ENCODE measurements at regions not wholly inside any gene's neighbourhood (a gene's known extent, or its start where the extent isn't known, plus 50 kb on each side); places are given as distances from the start of the nearest gene placed in this dataset.
"Not testable (repeated sequence)": the region's sequence is repeated elsewhere in the genome, so short reads cannot be mapped to it uniquely, and the experiment has no call there.

DNA sequence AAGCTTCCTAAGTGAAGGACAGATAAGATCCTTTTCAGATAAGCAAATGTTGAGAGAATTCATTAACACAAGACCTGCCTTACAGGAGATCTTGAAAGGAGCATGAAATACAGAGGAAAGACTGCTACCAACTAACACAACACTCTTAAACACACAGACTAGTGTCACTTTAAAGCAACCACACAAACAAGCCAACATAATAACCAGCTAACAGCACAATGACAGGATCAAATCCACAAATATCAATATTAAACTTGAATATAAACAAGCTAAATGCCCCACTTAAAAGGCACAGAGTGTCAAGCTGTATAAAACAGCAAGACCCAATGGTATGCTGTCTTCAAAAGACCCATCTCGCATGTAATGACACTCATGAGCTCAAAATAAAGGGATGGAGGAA lies 70.8 kb upstream of the HMGXB4 start:
- no peak for DNase-seq

DNA sequence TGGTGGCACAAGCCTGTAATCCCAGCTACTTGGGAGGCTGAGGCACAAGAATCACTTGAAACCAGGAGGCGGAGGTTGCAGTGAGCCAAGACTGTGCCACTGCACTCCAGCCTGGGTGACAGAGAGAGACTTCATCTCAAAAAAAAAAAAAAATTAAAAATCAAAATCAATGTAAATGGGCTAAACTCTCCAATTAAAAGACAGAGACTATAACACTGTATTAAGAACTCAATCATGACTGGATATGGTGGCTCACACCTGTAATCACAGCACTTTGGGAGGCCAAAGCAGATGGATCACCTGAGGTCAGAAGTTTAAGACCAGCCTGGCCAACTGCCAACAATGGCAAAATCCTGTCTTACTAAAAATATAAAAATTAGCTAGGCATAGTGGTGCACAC lies 68.4 kb upstream of the HMGXB4 start:
- not testable (repeated sequence) for DNase-seq

DNA sequence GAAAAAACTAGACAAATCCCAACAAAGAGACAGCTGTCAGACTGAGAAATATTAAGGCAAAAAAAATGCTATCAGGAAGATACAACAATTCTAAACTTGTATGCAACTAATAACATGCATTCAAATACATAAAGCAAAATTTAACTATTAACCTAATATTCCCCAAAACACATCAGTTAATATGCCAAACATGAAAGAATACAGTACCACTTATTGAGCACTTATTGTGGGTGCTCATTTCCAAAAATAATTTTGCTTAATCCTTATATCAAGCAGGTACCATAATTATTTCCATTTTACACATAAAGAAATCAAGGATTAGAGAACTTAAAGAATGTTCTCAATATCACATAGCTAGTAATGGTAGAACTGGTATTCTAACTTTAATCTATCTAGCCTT lies 67.7 kb upstream of the HMGXB4 start:
- DNase-seq, result no peak

DNA sequence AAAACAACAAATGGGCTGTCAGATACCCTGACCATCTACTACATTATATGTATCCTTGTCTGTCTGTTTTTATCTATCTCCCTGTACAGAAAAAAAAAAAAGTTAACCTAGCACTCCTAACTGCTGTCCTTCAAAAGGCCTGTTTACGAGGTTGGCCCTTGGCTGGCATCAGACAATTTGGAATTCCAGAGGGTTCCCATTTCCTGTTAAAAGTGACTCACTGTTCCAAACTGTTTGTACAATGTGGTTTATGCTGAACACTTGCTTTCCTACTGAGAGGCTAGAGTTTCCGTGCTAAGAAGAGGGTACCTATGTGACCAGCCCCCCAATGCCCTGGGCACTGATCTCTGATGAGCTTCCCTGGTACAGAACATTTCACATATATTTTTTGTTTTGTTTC lies 65.9 kb upstream of the HMGXB4 start:
- no peak for DNase-seq

DNA sequence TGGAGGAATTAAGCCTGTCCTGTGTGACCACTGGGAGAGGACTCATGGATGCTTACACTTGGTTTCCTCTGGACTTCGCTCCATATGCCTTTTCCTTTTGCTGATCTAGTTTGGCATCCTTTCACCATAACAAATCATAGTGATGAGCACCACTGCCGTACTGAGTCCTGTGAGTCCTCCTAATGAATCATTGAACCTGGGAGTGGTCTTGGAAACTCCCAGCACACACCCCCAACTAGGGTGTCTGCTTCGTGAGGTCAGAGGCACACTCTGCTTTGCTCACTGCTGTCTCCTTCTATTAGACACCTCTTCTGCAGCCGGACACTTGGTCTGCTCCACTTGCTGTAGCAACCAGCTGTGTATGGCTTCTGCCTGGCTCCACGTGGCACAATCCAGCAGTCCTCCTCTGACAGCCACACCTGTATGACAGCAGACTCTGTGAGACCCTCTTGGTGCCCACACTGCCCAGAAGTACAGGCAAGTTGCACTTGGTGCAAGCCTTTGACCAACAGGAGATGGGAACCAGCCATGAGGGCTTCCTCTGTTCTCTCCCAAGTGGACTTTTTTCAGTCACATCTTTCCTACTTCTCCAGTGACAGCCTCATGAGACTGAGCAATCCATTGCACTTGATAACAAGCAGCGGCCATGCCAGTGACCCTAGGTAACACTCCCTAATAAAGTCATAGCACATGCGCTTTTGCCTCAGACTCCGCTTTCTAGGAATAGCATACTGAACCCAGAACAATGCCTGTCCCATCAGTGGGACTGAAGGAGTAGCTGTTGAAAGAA lies 65.0 kb upstream of the HMGXB4 start:
- no peak for DNase-seq

DNA sequence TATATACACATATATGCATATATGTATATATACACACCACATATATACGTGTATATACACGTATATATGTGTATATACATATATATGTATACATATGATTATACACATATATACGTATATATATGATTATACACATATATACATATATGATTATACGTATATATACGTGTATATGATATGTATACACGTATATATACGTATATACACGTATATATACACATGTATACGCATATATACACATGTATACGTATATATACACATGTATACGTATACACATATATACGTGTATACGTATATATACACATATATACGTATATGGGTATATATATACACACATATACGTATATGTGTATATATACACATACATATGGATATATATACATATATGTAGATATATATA lies 62.1 kb upstream of the HMGXB4 start:
- no peak for DNase-seq

DNA sequence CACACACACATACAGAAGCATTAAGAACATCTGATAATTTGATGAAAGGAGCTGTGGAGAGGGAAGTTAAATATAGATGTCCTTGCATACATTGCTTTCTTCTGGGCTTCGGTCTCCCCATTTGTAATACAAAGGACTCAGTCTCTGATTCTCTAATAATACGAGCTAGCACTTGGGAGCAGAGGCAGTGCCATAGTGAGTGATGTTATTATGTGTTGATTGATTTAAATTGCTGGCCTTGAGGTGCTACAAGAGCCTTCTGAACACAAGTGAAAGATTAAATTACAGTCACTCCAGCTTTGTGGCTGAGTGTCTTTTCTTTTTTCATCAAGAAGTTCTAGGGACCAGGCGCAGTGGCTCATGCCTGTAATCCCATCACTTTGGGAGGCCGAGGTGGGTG lies 61.5 kb upstream of the HMGXB4 start:
- no peak for DNase-seq

DNA sequence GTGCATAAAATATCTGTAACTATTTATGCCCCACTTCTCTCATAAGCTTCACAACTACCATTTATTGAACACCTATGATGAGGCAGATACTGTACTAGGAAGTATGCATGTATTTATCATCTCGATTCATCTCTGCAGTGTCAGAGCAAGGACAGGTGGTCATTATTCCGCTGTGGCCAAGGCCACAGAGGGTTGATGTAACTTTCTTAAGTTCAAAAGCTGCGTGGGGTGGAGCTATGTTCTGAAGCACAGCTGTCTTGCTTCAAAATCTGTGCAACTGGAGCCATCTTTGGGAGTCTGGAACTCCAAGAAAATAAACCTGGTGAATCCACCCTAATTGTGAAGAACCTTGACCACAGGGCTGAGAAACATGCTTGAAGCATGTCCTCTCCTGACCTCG lies 60.2 kb upstream of the HMGXB4 start:
- no peak for DNase-seq

DNA sequence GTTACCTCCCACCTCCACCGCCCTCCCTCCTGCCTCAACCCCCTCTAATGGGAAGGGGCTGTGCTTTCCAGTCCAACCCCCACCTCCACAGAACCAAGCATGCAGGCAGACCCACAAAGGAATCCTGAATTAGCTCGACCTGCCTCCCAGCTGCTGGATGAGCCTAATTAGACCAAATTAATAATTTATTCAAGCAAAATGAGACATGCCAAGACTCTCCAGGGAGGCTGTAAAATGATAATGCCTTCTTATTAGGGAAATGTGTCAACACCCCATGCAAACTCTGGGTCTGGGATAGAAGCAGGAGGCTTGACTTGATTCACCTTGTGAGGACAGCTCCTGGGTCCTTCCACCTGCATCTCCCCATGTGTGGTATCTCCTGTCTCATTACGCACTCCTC lies 59.4 kb upstream of the HMGXB4 start:
- DNase-seq, result no peak

DNA sequence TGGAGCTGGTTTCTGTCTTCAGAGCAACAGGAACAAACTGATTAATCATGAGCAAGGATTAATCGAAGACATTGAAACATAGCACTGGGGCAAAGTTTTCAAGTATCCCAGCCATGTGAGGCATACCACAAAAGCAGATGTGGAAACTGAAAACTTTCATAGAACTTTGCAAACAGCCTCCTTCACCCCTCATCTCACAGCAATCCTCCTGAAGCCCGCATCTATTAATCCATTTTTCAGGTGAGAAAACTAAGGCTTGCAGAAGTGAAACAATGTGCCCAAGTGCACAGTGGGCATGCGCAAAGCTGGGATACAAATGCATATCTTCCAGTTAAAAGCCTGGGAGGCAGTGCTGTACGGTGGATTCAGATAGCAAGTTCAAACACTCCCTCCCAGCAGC lies 58.6 kb upstream of the HMGXB4 start:
- DNase-seq, result no peak

DNA sequence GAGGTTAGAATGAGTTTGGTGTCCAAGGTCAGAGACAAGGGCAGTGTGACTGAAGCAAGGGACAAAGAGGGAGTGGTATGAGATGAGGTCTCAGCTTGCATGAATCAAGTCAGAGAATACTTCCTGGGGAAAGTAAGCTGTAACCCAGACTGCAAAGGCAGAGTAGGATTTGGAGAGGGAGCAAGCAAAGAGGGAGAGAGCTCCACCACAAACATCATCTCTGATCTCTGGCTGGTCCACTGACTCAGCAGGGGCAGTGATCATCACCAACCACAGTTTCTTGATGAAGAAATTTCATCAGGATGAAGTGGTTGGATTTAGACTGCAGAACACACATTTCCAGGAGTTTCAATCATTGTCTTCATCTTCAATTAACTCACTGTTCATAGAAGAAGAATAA lies 54.9 kb upstream of the HMGXB4 start:
- DNase-seq, result no peak

DNA sequence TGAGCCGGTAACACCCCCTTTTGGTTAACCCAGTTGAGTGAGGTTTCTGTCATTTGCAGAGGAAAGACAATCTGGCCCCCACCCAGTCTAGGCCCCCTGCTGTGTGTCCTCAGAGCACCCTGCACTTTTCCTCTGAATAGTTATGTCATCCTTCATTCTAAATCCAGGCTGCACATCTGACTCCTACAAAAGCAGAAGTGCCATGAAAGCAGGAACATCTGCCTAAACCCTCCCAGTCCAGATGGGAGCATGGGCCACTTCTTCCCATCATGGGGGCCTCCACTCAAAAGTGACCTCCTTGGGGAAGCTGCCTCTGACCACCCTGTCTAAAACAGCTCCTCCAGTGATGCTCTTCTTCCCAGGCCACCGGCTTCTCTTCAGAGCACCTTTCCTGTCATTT lies 53.7 kb upstream of the HMGXB4 start:
- DNase-seq, result no peak

DNA sequence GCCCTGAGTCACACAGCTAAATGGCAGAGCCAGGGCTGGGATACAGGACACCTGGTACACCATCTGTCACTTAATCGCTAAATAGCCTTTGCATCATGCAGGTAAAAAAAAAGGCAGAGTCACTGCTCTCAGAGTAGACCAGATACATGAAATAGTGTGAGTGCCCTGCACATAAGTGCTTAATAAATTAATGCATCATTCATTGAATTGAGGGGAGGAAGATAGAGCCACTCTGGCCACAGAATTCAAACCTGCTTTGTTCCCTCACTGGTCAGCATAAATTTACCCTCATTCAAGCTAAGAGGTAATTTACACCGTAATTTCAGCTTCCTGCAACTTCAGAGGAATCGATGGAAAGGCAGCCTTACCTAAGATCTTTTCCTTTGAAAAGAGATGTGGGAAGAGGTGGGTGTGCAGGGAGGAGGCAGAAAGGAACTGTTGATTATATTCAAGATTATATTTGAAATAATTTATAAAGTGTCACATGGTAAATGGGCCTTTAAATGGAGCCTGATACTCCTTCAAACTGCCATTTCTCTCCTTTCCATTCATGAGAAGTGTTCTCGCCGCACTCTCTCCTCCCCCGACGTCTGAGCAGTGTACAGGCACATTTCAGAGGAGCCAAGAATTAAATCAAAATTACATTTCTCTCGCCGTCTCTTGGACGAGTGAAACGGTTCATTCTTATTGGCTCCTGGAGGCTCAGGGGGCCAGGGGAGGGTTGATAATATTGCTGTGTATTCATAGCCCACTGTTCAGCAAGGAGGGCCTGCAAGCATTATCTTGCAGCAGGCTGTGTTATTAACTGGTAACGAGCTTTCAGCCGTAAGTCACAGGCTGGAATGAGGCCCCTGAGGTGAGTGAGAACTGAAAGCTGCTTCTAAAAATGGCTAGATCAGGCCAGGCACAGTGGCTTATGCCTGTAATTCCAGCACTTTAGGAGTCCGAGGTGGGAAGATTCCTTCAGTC lies 52.2 kb upstream of the HMGXB4 start:
- no peak for DNase-seq

DNA sequence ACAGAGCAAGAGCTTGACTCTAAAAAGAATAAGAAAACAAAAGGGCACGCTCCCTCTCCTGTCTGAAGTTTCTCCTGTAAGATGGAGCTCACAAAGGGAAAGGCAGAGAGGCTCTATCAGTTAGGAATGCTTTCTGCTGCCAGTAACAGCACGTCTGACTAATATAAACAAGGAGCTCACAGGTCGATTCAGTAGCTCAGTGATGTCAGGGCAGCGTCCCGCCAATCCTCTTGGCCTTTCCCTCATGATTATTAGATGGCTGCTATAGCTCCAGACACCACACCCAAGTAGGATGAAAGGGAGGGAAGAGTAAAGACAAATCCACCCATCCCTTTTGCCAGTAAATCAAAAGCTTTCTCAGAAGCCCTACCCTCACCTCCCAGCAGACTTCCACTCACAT lies 51.3 kb upstream of the HMGXB4 start:
- no peak for DNase-seq

DNA sequence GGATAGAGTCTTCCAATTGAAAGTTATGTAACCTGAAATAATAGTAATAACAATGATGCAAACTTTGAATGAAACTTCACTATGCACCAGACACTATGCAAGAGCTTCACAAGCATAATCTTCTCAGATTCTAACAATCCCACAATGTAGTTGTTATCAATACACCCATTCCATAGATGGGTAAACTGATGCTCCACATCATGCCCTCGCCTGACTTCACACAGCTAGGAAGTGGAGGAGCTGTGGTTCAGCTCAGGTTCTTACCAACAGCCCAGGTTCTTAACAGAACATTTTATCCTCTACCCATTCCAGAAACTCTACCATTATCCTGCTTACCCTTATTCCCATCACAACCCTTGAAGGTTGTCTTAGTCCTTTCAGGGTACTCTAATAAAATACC lies 50.4 kb upstream of the HMGXB4 start:
- no peak for DNase-seq
